Nucleus accumbens (tissue), 56 donors: ENCODE measurements at regions not wholly inside any gene's neighbourhood (a gene's known extent, or its start where the extent isn't known, plus 50 kb on each side); places are given as distances from the start of the nearest gene placed in this dataset.
A peak's percentile ranks its signal among the peaks of the same experiment; 100 is the strongest.

ENCODE experiments used
- DNase-seq, 56 donors: peaks; one replicate each; lab custom pipeline; 2025; lab: John Stamatoyannopoulos, UW

DNA sequence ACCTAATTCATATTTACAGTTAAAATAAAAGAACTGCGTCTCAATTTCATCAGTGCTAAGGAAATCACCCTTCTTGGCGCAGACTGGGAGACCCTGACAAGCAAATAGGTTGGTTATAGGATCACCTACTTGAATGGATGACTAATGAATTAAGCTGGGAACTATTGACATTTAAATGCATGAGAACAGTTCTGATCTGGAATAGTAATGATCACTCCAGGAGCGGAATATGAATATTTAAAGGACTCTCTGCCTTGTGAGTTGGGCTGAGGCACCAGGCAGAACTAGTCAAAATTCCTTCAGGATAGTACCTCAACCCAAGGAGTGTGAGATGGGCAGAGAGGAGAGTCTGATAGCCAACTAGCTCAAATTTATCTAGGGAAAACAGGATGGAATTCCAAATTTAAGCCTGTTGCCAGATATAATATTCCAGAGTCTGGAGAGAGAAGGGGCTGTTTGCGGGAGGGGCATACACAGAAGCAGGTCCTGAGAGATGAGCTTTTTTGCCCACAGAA, 364.4 kb downstream of the CSNK1G3 start:
- no peak for DNase-seq

DNA sequence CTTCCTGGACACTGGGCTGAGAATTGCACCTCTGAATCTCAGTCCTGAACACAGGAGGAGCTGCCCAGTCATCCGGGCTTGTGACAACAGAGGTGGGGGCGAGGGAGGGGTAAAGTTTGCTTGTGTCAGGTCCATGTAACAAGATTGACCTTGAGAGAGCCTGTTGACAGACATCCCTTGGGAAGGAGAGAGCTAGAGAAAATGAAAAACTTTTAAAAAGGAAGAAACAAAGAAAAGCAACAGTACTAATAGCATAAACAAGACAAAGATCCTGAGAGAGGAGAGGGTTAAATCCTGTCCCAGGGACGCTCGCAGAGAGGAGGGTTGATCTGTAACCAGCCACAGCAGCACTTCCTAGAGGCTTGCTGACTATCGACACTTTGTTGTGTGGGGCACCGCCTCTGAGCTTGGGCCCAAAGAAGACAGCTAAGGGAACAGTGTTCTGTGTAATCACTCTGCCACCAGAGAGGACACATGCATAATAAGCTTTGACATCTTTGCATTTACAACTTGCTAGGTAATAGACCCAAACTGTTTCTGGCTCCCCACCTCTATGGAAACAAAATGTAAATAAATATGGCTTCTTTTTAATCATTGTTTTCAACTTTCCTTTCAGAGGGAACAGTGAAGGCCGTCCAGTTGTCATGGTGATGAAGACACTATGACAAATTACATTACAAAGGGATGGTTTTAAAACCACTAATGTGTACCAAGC, 363.7 kb downstream of the CSNK1G3 start:
- peak in 49 of 56 donors; percentile 2 to 77 (median 48) for DNase-seq

DNA sequence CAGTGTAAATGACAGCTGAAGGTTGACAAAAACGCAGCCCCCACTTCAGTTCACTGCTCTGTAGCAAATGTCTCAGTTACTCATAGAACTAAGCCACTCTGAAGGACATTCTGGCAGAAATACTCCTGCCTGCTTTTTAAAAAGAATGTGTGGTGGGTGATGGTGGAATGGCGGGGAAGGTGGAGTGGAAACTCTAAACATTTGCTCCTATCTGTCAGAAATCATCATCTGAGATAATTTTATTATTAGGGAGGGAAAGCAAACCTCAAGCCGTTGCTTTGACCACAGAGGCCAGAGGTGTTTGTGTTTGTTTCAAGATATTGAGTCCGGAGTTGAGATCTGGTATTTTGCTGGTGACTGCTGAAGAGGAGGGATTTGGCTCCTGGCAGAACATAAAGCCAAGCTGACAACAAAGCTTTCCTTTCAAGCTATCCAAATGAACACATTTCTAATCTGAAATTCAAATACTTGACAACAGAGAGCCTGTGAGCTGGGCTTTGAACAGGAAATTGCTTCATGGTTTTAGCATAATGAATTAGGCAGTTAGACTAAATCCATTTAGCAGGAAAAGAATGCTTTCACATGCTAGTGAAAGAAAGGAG, 362.7 kb downstream of the CSNK1G3 start:
- peak in 48 of 56 donors; percentile 1 to 86 (median 42) for DNase-seq

DNA sequence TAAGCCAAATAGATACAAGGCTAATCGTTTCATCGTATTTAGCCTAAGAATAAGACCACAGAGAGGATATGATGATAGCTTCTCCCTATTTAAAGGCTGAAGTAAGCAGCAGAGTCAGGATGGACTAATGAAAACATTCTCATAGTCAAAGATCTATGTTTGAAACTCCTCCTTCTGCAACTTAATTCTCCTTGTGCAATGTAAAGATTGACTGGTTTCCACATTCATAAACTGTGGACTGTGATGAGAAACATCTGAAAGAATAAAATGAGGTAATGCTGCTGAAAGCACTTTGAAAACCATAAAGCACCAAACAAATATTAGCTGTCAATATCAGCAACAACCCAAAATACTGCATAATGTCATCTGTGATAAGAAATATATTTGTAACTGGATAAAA, 361.9 kb downstream of the CSNK1G3 start:
- DNase-seq, result no peak

DNA sequence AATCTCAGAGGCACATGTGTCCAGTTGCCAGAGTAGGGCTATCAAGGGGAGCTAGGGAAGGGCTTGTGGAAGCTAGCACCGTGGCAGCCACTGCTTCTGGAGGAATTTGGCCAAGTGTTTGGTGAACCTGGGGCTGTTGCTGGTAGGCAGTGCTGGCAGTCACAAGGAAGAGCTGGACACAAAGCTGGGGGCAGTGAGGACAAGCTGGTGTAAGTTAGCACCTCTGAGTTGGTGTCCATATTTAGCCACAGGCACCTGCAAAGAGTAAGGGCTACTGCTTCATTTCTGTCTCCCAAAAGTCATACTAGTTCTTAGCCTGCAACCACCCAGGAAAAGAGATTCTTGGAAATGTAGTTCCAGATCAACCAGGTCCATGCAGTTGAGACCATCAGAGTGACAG, 359.4 kb downstream of the CSNK1G3 start:
- DNase-seq, result no peak

DNA sequence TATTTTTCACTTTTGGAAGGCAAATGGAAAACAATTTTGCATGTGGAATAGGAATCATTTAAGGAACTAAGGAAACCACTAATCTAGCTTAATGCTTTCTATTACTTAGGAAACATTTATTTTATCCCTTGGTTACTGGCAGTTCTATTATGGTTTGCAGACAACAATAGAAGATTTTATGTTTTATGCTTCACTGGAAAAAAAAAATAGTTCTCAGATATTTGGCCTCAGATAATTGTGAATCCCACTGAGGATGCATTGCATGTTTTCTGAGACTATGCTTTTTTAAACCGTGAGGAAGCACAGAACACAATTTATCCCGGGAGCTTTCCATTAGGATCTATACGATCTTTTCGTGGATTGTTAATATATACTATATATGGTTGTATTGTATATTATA, 356.9 kb downstream of the CSNK1G3 start:
- DNase-seq, result no peak

DNA sequence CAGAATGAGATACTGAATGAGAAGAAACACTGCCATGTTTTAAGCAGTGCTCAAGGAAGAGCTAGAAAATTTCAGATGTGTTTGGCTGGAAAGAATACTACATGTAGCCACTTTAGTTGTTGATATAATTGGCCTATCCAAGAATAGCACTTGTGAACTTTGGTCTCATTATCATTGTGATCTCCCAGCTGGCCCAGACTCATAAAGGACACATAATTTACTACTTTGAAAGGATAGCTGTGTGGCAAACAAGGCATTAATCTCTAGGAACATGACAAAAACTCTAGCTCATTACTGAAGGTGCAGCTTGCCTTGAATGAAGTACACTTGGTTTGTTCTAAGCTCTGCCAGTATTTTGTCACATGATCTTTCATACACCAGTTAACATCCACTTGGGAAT, 356.3 kb downstream of the CSNK1G3 start:
- no peak for DNase-seq

DNA sequence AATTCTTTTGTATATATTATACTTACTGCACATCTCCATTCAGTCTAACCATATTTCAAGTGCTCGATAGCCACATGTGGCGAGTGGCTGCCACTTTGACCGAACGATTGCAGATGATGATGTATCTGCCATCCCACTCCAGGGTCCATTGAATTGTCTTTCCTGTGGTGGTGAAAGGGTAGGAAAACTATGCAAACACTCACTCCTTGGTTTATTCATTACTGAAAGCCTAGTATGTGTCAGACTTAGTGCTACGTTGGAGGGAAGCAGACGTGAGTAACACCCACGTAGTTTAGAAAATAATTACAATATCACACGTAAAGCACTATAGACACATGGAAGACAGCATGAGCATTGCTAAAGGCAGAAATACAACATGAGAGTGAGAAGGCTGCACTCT, 353.7 kb downstream of the CSNK1G3 start:
- DNase-seq, result no peak

DNA sequence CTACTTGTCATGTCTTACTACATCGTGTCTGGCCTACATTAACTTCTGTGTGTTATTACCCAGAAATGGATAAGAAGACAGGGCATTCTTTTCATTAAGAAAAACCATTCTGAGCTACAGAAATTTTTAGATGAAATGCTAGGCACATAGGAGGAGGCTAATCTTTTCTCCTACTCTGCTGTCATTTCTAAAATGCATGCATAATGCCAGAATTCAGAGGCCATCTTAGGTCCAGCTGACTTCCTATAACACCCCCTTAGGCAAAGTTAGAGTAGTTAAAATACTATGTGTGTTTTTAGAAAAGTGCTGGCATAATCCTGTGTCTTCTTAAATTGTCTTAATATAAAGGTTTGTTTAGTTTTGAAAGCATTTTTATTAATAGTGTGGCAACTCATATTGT, 352.6 kb downstream of the CSNK1G3 start:
- DNase-seq, result no peak

DNA sequence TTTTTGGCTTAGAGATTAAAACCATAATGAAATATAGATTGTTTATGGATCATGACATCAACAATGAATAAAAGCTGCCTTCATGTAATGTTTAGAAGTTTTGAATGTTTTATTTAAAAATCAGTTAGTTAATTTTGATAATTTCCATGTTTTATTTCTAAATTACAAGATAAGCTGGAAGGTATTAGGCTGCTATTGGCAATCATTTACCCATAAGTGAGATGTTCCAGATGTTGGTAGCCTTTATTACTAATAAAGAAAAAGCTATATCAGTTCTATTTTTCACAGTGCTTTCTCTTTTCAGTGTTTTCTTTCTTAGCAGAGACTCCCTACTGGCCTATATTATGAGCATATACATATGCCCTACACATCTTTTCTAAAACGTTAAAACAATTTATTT, 347.0 kb downstream of the CSNK1G3 start:
- DNase-seq, result no peak

DNA sequence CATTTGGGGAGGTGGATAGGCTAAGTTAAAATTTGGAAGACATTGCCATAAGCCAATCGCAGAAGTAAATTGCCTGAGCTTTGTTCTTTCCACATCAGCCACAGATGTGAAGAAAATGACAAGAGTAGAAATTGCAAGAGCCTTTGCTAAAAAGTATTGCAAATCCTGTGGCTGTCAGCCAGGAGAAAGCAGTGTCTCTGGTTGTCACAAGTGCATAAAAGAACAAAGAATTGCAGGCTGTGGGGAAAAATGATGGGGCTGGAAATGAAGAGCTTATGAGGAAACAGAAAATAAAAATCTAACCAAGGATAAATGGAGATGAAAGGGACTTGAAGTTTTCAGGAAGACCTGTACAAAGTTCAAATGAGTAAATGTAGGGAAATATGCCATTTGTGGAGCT, 344.8 kb downstream of the CSNK1G3 start:
- DNase-seq, result no peak

DNA sequence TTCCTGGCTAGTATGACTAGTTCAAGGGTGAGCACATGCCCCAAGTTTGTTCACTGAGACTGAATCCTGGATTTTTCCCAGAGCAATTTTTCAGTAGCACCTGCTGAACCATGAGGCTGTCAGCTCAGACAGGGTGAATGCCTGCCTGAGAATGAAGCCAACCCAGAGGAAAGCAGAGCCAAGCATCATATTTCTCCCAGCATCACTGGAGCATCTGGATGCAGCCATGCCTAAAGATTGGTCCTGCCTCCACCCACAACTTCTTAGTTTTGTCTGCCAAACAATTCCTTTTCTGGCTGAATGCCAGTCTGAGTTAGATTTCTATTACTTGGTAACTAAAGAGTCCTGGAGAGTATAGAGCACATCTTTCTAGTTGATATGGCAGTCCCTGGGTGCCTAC, 343.6 kb downstream of the CSNK1G3 start:
- DNase-seq, result no peak

DNA sequence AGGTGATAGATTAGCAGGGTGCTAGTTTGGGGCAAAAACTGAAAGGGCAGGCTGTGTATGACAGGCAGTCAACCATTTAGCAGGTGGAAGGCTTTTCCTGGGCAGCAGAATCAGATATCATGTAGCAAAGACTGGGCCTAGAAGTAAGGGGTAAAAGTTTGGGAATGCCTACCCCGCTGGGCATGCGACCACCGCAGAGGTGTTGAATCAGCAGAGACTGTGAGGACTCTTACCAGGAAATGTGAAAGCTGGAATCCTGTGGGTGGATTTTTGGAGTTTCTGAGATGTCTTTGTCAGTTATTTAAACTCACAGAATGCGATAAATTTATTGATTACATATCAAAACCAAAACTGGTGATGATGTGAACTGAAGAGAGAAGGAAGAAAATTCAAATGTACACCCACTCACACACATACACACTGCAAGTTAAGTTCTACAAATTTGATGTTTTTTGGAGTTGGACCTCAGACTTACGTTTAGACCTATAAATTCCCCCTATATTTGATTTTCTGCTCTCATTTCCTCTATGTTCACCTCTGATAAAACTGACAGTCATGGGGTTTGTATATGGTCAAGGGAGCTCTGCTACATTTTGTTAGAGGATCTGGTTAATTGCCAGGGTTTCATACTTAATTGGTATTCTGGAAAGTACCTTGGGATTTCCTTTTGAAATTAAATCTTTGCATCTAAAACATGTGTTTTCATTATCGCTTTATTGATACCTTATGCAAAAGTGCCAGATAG, 333.6 kb downstream of the CSNK1G3 start:
- no peak for DNase-seq

DNA sequence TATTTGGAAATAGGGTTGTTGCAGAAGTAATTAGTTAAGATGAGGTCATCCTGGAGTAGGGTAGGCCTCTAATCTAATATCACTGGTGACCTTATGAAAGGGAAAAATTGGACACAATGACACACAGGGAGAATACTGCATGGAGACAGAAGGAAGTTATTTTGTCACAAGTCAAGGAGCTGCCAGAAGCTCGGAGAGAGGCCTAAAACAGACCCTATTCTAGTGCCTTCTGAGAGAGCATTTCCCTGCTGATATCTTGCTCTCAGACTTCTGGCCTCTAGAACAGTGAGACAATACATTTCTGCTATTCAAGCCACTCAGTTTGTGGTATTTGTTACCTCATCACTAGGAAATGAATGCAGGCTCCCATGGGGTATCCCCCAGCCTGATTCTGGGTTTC, 332.9 kb downstream of the CSNK1G3 start:
- DNase-seq, result no peak

DNA sequence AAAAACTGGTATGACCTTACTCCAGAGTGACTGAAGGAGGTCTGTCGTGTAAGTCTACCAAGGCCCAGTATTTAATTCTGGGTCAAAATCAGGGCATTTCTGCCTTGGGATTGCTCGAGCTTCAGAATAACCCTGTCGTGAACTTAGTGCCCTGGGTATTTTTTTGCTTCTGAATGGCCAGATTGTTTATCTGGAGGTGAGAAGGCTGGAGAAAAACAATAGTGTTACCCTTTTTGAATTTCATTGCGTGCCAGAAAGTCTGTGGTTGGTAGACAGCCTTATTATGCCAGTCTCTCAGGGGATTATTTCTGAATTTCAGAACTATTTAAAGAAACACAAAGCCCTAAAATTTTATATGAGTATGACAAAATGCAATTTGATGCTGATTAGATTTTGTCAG, 323.4 kb downstream of the CSNK1G3 start:
- DNase-seq, result no peak

DNA sequence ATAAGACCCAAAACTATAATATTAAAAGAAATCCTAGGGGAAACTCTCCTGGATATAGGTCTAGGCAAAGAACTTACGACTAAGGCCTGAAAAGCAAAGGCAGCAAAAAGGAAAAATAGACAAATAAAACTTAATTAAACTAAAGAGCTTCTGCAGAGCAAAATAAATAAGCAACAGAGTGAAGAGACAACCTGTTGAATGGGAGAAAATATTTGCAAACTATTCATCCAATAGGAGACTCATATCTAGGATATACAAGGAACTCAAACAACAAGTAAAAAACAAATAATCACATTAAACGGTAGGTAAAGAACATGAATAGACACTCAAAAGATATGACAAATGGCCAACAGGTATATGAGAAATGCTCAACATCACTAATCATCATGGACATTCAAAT, 318.6 kb downstream of the CSNK1G3 start:
- no peak for DNase-seq

DNA sequence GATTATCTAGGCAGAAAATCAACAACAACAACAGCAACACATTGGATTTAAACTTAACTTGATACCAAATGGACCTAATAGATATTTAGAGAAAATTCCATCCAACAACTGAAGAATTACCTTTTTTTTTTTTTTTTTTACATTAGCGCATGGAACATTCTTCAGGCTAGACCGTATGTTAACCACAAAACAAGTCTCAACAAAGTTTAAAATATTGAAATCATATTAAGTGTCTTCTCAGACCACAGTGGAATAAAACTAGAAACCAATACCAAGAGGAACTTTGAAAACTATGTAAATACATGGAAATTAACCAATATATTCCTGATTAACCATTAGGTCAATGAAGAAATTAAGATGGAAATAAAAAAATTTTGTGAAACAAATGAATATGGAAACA, 315.8 kb downstream of the CSNK1G3 start:
- DNase-seq, result no peak

DNA sequence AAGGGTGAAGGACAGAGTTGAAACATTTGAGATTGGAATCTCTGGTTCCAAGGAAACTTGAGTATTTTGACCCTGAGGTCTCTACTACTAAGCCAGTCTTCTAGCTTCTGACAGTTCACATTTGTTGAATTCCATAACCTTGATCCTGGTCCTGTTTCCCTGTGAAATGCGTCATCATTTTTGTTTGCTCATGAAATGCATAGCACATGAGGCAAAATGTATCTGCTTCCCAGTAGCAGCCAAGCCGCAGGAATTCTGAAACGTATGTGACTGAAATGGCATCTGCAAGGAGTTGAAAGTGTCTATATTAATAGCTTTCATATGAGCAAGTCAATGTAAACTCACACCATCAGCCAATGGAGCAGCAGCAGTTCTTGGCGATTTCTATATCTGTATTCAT, 307.9 kb downstream of the CSNK1G3 start:
- no peak for DNase-seq

DNA sequence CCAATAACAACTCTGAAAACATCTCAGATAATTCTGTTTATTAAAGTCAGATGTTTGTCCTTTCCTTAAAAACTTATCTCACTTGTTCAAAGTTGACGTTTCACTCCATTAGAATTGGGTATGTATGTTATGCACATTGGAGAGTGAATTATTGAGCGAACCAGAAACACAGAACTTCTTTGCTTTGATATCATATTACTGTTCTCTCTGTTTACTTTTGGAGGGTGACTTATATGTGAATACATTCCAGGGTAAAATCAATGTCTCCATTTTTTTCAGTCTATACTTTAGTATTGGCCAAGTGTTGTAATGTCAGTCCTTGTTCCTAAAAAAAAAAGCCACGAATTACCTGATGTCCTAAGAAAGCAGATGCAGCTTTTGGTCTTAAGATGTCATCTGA, 307.4 kb downstream of the CSNK1G3 start:
- DNase-seq, result no peak

DNA sequence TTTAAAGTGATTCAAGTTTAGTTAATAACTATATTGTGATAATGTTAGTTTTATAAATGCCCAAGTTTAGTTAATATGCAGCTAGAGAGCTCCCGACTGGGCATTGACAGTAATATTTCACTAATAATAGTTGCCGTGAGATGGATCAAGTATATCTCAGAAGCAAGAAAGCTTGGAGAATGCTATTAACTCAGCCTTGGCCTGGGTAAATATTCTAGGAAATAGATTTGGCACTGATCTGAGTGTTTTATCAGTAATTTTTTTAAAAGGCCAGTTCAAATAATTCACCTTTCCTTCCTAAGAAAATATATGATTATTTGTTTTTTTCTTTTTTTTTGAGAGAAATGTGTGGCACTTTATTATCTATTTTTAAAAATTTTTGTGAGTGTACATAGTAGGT, 305.3 kb downstream of the CSNK1G3 start:
- DNase-seq, result no peak

DNA sequence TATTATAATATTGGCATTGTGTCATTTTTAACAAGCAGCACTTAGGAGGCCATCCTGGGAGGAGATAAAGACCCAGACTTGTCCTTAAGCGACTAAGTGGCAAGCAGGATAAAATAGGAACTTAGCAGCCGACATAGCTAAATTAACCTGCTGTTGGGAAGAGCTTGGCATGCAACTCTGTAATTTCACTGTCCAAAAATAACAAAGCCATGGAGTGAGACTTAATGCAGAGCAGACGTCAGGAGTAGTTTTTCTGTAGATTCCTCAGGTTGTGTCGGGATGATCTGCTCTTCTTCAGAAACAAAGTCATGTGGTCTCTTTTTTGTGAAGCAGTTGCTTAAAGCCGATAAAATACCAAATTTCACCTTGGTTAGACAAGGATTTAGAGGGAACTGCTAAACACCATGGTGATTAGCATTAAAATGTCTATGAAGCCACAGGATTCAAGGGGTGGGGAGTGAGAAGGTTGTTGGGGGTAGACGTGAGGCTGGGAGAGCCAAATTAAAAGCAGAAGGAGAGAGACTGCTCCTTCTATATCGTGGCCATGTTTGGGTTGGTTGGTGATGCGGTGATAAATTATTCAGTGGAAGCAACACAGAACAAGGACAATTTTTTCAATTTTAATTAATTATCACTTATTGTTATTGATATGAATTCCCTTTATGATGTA, 303.0 kb downstream of the CSNK1G3 start:
- no peak for DNase-seq
